Astrocyte of the cerebellum (primary cell): ENCODE measurements at regions not wholly inside any gene's neighbourhood (a gene's known extent, or its start where the extent isn't known, plus 50 kb on each side); places are given as distances from the start of the nearest gene placed in this dataset.

Experiments
- DNase-seq: peaks from one replicate; pipeline ENCODE4 v3.0.0-alpha.2; 2011; ENCODE audit warnings: low read depth
- H3K4me3 ChIP-seq: 2 replicates; pipeline ENCODE4 v1.5.1; 2011; ENCODE audit warnings: mild to moderate bottlenecking, low read depth, low read length, moderate library complexity
- CTCF ChIP-seq: IDR thresholded peaks from 2 replicates; pipeline ENCODE4 v1.5.1; 2012; ENCODE audit warnings: low read length, low read depth, moderate library complexity, mild to moderate bottlenecking; ENCODE audit errors: missing control alignments
- in situ Hi-C: cut with HindIII; loops from 2 replicates; pipeline ENCODE4 v1.10.0; 2017; ENCODE audit warnings: low sequenced_read_pairs

- no peak for TF ChIP-seq CTCF
- in situ Hi-C loops = no loop called here
- H3K4me3 ChIP-seq = no peak overlapping the region
- DNase-seq = no peak
Measured at GRCh38 chr2:52659546-52659945, 1108.1 kb upstream of the CHAC2 start.

- in situ Hi-C loops = no loop called here
- DNase-seq = peak; percentile 83
- no peak overlapping the region for H3K4me3 ChIP-seq
- no peak for TF ChIP-seq CTCF
Measured at GRCh38 chr2:52658598-52658997, 1109.0 kb upstream of the CHAC2 start.

GRCh38 chr2:52639692-52640091 lies 1127.9 kb upstream of the CHAC2 start:
- in situ Hi-C loops = no loop called here
- no peak overlapping the region for H3K4me3 ChIP-seq
- DNase-seq = peak; percentile 39
- TF ChIP-seq CTCF = no peak

- no peak overlapping the region for H3K4me3 ChIP-seq
- in situ Hi-C loops = no loop called here
- no peak for DNase-seq
Measured at GRCh38 chr2:52632543-52632942, 1135.1 kb upstream of the CHAC2 start.

GRCh38 chr2:52629944-52630343 lies 1137.7 kb upstream of the CHAC2 start:
- no peak for TF ChIP-seq CTCF
- no peak overlapping the region for H3K4me3 ChIP-seq
- in situ Hi-C loops = no loop called here
- no peak for DNase-seq

More at GRCh38 chr2:52632543-52632942, 1135.1 kb upstream of the CHAC2 start:
- TF ChIP-seq CTCF = no peak

GRCh38 chr2:52629531-52629930 lies 1138.1 kb upstream of the CHAC2 start:
- no peak overlapping the region for H3K4me3 ChIP-seq
- DNase-seq = no peak
- no peak for TF ChIP-seq CTCF
- in situ Hi-C loops = no loop called here

GRCh38 chr2:52622266-52622665 lies 1145.3 kb upstream of the CHAC2 start:
- no peak for DNase-seq
- in situ Hi-C loops = no loop called here
- TF ChIP-seq CTCF = no peak
- no peak overlapping the region for H3K4me3 ChIP-seq
